IMR-90 (cell line): ENCODE measurements at regions not wholly inside any gene's neighbourhood (a gene's known extent, or its start where the extent isn't known, plus 50 kb on each side); places are given as distances from the start of the nearest gene placed in this dataset.

Experiments used
- ATAC-seq: fragments of 200-7000 bp; cut with Tn5 transposase; 2 replicates; pipeline ENCODE4 v1.9.1; 2020; ENCODE audit warnings: low read depth, mild to moderate bottlenecking, moderate library complexity
- BruUV-seq: library from RNA; stranded (reverse); fragments of 400-500 nt; replicated peaks from 2 replicates; lab custom pipeline; 2021; lab: Mats Ljungman, UMichigan
- CTCF ChIA-PET: fragments of 300-600 bp; formaldehyde crosslinking; extraction: SDS; loops from one replicate; lab custom pipeline; 2021; ENCODE audit warnings: antibody characterized with exemption; lab: Yijun Ruan, JAX
- POLR2A ChIA-PET: fragments of 300-600 bp; sonication (Branson Sonifier 250); formaldehyde crosslinking; loops from one replicate; lab custom pipeline; 2022; ENCODE audit warnings: antibody characterized with exemption; ENCODE audit not compliant: unreplicated experiment; lab: Charles Lee
- DNase-seq: peaks from one replicate; pipeline ENCODE4 v3.0.0; 2013
- H2AFZ ChIP-seq: replicated peaks from 2 replicates; pipeline ENCODE3; 2013; ENCODE audit warnings: low read length, mild to moderate bottlenecking; ENCODE audit not compliant: poor library complexity
- H2AK5ac ChIP-seq: 2 replicates; pipeline ENCODE4 v1.6.1; 2013; ENCODE audit warnings: low read depth, low read length, inconsistent platforms
- H2AK9ac ChIP-seq: replicated peaks from 2 replicates; pipeline ENCODE3; 2013; ENCODE audit warnings: mild to moderate bottlenecking, low read depth, low read length, moderate library complexity; ENCODE audit not compliant: poor library complexity
- H2BK120ac ChIP-seq: 2 replicates; pipeline ENCODE4 v1.6.1; 2013; ENCODE audit warnings: low read depth, low read length, inconsistent platforms
- H2BK15ac ChIP-seq: 3 replicates; pipeline ENCODE4 v1.6.1; 2013; ENCODE audit warnings: low read depth, low read length, inconsistent platforms
- H2BK20ac ChIP-seq: 2 replicates; pipeline ENCODE4 v1.6.1; 2013; ENCODE audit warnings: low read depth, mild to moderate bottlenecking, inconsistent platforms, low read length, moderate library complexity
- H2BK5ac ChIP-seq: 2 replicates; pipeline ENCODE4 v1.6.1; 2013; ENCODE audit warnings: mild to moderate bottlenecking, low read depth, low read length, inconsistent platforms; ENCODE audit not compliant: poor library complexity, severe bottlenecking
- H3K14ac ChIP-seq: replicated peaks from 2 replicates; pipeline ENCODE4 v1.6.1; 2013; ENCODE audit warnings: low read depth, low read length, inconsistent platforms
- H3K18ac ChIP-seq: 2 replicates; pipeline ENCODE4 v1.6.1; 2013; ENCODE audit warnings: low read depth, low read length, control low read depth
- H3K23ac ChIP-seq: 2 replicates; pipeline ENCODE4 v1.6.1; 2013; ENCODE audit warnings: low read depth, low read length, inconsistent platforms
- H3K27ac ChIP-seq: 2 replicates; pipeline ENCODE4 v1.5.1; 2013; ENCODE audit warnings: mild to moderate bottlenecking, control low read depth, low read length; ENCODE audit not compliant: insufficient read depth
- H3K27me3 ChIP-seq: 2 replicates; pipeline ENCODE4 v1.6.1; 2013; ENCODE audit warnings: low read length; ENCODE audit not compliant: control insufficient read depth, insufficient read depth
- H3K36me3 ChIP-seq: 2 replicates; pipeline ENCODE4 v1.6.1; 2013; ENCODE audit warnings: low read length, mixed read lengths; ENCODE audit not compliant: control insufficient read depth, insufficient read depth
- H3K4ac ChIP-seq: 2 replicates; pipeline ENCODE4 v1.6.1; 2013; ENCODE audit warnings: low read depth, low read length, inconsistent platforms
- H3K4me1 ChIP-seq: 2 replicates; pipeline ENCODE4 v1.6.1; 2013; ENCODE audit warnings: low read length, mixed read lengths; ENCODE audit not compliant: control insufficient read depth, insufficient read depth
- H3K4me2 ChIP-seq: 2 replicates; pipeline ENCODE4 v1.6.1; 2013; ENCODE audit warnings: low read depth, mild to moderate bottlenecking, control low read depth, low read length, moderate library complexity
- H3K4me3 ChIP-seq: 2 replicates; pipeline ENCODE4 v1.5.1; 2013; ENCODE audit warnings: low read depth, mild to moderate bottlenecking, control low read depth, low read length, moderate library complexity; ENCODE audit not compliant: insufficient read depth
- H3K56ac ChIP-seq: 2 replicates; pipeline ENCODE4 v1.6.1; 2013; ENCODE audit warnings: low read length, inconsistent platforms; ENCODE audit not compliant: insufficient read depth; ENCODE audit errors: extremely low read depth
- H3K79me1 ChIP-seq, 2 experiments: 2 replicates each; pipeline ENCODE4 v1.6.1; 2013; ENCODE audit warnings: low read length in 2 of 2, inconsistent platforms in 1 of 2, low read depth in 1 of 2
- H3K9ac ChIP-seq: 2 replicates; pipeline ENCODE4 v1.6.1; 2013; ENCODE audit warnings: low read depth, low read length, control low read depth
- H3K9me1 ChIP-seq: 2 replicates; pipeline ENCODE4 v1.6.1; 2013; ENCODE audit warnings: low read length, inconsistent platforms; ENCODE audit not compliant: insufficient read depth
- H3K9me3 ChIP-seq: 2 replicates; pipeline ENCODE4 v1.6.1; 2013; ENCODE audit warnings: low read length; ENCODE audit not compliant: control insufficient read depth, insufficient read depth
- H4K20me1 ChIP-seq: 2 replicates; pipeline ENCODE4 v1.6.1; 2013; ENCODE audit warnings: low read length, inconsistent platforms; ENCODE audit not compliant: insufficient read depth
- H4K5ac ChIP-seq: 2 replicates; pipeline ENCODE4 v1.6.1; 2013; ENCODE audit warnings: mild to moderate bottlenecking, low read depth, low read length, control low read depth
- H4K8ac ChIP-seq, 2 experiments: 2 replicates each; pipeline ENCODE4 v1.6.1; 2013; ENCODE audit warnings: low read depth in 2 of 2, low read length in 2 of 2, control low read depth in 1 of 2, inconsistent platforms in 1 of 2
- H4K91ac ChIP-seq: 2 replicates; pipeline ENCODE4 v1.6.1; 2013; ENCODE audit warnings: low read depth, low read length, inconsistent platforms; ENCODE audit not compliant: insufficient read depth
- CEBPB ChIP-seq: IDR thresholded peaks from 2 replicates; pipeline ENCODE4 v1.6.1; 2012; ENCODE audit warnings: low read depth, low read length, improper control_type of control experiment
- CHD1 ChIP-seq: IDR thresholded peaks from 2 replicates; pipeline ENCODE4 v1.6.1; 2012; ENCODE audit warnings: low read depth, low read length, improper control_type of control experiment
- MAFK ChIP-seq: IDR thresholded peaks from 2 replicates; pipeline ENCODE4 v1.6.1; 2012; ENCODE audit warnings: low read depth, low read length, improper control_type of control experiment
- MXI1 ChIP-seq: IDR thresholded peaks from 2 replicates; pipeline ENCODE4 v1.6.1; 2012; ENCODE audit warnings: low read depth, mild to moderate bottlenecking, low read length, moderate library complexity, borderline replicate concordance
- NFE2L2 ChIP-seq: fragments of 150-350 bp; IDR thresholded peaks from 2 replicates; pipeline ENCODE4 v1.6.1; 2016; ENCODE audit warnings: low read depth, mild to moderate bottlenecking, low read length
- RAD21 ChIP-seq: IDR thresholded peaks from 2 replicates; pipeline ENCODE4 v1.6.1; 2012; ENCODE audit warnings: low read length, improper control_type of control experiment
- RFX5 ChIP-seq: IDR thresholded peaks from 2 replicates; pipeline ENCODE4 v1.8.0; 2012; ENCODE audit warnings: low read depth, mild to moderate bottlenecking, low read length, moderate library complexity
- SMC3 ChIP-seq: fragments of 150-350 bp; IDR thresholded peaks from 2 replicates; pipeline ENCODE4 v1.6.1; 2016; ENCODE audit warnings: low read depth, mild to moderate bottlenecking, antibody characterized with exemption, low read length, moderate library complexity
- WGBS, 2 experiments: methylation state at CpG; one replicate each; pipeline versions ENCODE4 v1.1.5 to v1.1.7; 2013; ENCODE audit warnings: missing lambda C conversion rate in 2 of 2; ENCODE audit not compliant: insufficient read length in 1 of 2; ENCODE audit errors: extremely low coverage in 2 of 2; 5-methylcytosine and 5-hydroxymethylcytosine counted together
- dilution Hi-C: fragments of 300-500 bp; cut with HindIII; formaldehyde crosslinking; loops from one replicate; pipeline ENCODE4 v1.14.3; 2018; ENCODE audit warnings: low sequenced_read_pairs; ENCODE audit not compliant: unreplicated experiment
- in situ Hi-C: fragments of 300-500 bp; cut with MboI; formaldehyde crosslinking; loops from 3 replicates; pipeline ENCODE4 v1.14.3; 2019; ENCODE audit warnings: low sequenced_read_pairs, inconsistent platforms, mixed read lengths
- intact Hi-C: fragments of 100-400 bp; cut with micrococcal nuclease; formaldehyde crosslinking; loops from 2 replicates; pipeline ENCODE4 v1.10.0; 2022
- TF ChIP-seq, protein P1 (sequence below): fragments of 150-350 bp; IDR thresholded peaks from 2 replicates; pipeline ENCODE4 v1.6.1; 2016; ENCODE audit warnings: low read depth, mild to moderate bottlenecking, low read length, moderate library complexity, borderline replicate concordance

DNA sequence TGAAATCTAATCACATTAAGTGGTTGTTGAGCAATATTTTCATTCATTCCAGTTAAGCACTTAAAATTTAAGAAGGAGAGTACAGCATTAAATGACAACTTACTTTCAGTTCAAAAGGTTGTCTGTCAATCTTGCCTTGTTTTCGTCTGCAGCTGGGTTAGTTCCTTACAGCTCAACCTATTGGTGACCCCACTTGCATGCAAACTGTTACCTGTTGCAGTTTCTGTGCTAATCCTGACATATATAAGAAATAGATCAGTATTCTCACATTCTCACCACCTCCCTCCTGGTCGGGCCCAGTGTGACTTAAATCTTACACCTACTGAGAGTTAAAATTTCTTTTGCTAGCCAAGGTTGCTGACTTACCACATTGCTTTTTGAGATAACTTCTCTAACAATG is 191.8 kb upstream of the SMC2 start:
- no TSS peak for BruUV-seq
- POLR2A ChIA-PET, result no interaction called here
- Histone ChIP-seq H3K27me3 (no peaks in the 10 kb centered on the region), H3K36me3 (no peaks in the 10 kb centered on the region), H3K27ac (no peak overlapping the region), H3K79me1 (no peaks in the 10 kb centered on the region), H3K23ac (no peak overlapping the region), H2AK9ac (no peak overlapping the region), H3K4me3 (no peak overlapping the region), H2BK20ac (no peak overlapping the region), H3K56ac (no peak overlapping the region), H3K9me1 (no peaks in the 10 kb centered on the region), H2BK15ac (no peak overlapping the region), H3K14ac (no peak overlapping the region), H3K4ac (no peak overlapping the region), H4K5ac (no peak overlapping the region), H4K91ac (no peak overlapping the region), H2AK5ac (no peak overlapping the region), H3K9ac (no peak overlapping the region), H2AFZ (no peak overlapping the region), H3K4me2 (no peak overlapping the region), H3K4me1 (no peaks in the 10 kb centered on the region), H3K9me3 (peaks cover 3% of the 10 kb centered on the region; the same call in 1 of the 2 replicates), H2BK120ac (no peak overlapping the region), H4K20me1 (no peaks in the 10 kb centered on the region), H4K8ac (no peak overlapping the region), H3K18ac (no peak overlapping the region), H2BK5ac (no peak overlapping the region)
- DNase-seq (no peak), ATAC-seq (no peak)
- intact Hi-C loops (no loop called here), dilution Hi-C loops (no loop called here), in situ Hi-C loops (no loop called here)
- no CpG with 5 or more reads among the region's 2 CpGs for WGBS, 2 experiments
- CTCF ChIA-PET, result no interaction called here
- TF ChIP-seq MXI1 (no peak), RFX5 (no peak), SMC3 (no peak), CHD1 (no peak), RAD21 (no peak), CEBPB (no peak), NFE2L2 (no peak), MAFK (no peak)
- TF ChIP-seq, protein P1, sequence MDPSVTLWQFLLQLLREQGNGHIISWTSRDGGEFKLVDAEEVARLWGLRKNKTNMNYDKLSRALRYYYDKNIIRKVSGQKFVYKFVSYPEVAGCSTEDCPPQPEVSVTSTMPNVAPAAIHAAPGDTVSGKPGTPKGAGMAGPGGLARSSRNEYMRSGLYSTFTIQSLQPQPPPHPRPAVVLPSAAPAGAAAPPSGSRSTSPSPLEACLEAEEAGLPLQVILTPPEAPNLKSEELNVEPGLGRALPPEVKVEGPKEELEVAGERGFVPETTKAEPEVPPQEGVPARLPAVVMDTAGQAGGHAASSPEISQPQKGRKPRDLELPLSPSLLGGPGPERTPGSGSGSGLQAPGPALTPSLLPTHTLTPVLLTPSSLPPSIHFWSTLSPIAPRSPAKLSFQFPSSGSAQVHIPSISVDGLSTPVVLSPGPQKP, result no peak
